GM19240 (cell line): ENCODE measurements at regions not wholly inside any gene's neighbourhood (a gene's known extent, or its start where the extent isn't known, plus 50 kb on each side); places are given as distances from the start of the nearest gene placed in this dataset.

Source experiments
- DNase-seq: peaks from one replicate; pipeline ENCODE4 v3.0.0; 2011; ENCODE audit warnings: low spot score; ENCODE audit not compliant: insufficient read length

GRCh38 chr18:21996351-21996826 lies 173.0 kb upstream of the GATA6 start:
- no peak for DNase-seq

DNA sequence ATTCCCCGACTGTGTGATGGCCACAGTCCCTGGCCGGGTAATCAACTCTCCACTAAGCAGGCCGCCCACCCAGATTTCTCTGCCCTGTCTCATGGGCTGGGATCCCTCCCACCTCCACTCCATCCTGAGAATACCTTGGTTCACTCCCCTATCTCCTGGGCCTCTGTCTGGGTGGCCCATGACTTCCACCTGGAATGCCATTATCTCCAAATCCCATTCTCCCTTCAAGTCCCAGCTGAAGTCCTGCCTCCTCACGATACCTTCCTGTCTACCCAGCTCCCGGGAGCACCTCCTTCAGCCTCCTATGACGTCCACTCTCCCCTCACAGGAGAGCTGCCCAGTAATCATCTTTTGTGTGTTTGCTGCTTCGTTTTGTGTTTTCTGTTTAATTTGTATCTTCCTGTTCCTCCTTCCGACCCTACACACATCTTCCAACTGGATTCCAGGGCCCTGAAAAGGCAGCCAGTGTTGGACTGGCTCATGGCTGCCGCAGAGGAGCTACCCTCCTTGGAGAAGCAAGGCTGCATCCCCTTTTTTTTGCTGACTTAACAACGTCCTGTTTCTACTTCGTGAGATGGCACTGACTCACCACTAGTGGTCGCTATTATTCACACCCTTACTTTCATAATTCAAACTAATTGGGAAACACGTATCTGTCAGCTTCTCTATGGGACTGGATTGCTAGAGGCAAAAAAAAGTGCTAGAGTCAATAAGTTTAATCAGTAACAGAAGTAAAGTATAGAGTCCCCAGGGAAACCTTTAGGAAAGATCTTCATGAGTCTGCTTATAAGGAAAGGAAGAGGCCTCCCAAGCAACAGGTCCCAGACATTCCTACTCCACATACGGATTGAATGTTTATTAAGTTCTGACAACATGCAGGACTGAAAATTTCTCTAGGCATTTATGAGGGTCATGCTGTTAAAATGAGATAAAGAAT lies 171.9 kb upstream of the GATA6 start:
- peak; percentile 33 for DNase-seq

GRCh38 chr18:21998486-21998885 lies 170.9 kb upstream of the GATA6 start:
- no peak for DNase-seq

DNA sequence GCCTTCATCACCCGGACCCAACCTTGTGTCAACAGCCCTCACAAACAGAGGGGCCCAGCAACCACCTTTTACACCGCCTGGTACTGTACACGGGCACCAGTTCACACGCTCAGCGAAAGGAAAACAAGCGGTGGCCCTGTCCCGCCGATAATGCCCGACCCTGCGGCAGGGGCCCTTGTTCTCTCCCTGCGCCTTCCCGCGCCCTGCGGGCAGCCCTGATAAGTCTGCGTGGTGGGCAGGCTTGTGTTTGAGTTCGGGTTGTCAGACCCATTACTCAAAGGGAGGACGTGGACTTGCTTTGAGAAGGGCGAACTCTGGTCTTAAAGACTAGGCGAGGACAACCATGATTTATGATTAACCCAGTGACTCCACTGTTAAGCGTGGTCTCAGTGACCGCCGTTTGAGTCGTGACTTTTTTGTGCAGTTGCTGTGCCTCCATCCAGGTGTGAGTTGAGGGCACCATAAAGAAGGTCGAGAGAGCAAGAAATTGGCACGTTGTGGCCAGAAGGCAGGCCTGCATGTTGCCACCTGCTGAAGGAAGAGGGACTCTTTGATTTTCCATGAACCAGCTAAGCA lies 167.4 kb upstream of the GATA6 start:
- no peak for DNase-seq

DNA sequence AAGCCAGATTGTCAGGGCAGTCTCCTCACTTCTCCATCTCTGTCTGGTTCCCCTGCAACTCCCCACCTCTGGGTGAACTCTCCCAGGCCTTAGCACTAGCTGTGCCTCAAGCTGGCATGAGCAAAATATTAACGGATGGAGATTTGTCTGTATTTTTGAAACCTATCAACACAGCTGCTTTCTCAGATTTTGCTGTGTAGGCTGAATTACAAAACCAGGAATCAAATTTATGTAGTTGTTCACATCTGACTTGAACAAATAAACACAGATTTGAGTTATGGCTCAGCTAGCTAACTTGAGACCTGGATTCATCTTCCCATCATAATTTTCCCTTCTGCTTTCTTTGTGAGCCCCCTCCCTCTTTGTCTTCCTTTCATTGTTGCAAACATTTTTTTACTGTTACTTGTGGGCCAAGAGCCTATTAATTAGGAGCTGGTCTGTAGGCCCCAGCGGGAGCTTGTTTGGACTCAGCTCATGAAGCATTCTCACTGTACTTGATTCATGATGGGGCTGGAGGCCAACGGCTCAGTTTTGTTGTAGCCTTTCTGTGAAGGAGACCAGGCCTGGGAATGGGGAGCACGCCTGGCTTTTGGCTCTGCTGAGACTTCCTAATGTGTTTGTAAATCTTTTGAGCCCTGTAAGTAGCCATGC lies 164.1 kb upstream of the GATA6 start:
- DNase-seq, result no peak

DNA sequence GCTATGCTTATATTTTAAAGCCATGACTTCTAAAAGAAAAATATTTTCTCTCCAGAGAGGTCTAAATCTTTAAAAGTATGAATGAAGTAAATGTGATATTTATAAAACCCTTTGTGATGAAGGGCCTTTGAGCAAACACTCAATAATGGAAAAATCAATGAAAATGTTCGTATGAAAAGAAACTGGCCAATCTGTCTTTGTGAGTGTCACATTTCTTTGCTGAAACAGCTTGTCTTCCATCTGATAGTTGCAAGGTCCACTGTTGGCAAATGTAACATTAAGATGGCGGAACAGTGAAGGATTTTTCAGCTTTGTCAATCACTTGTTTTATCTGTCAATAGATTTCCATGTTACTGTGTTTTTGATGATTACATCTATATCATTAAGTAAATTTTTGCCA lies 162.9 kb upstream of the GATA6 start:
- DNase-seq, result no peak

GRCh38 chr18:22009242-22009641 lies 160.1 kb upstream of the GATA6 start:
- DNase-seq, result no peak

DNA sequence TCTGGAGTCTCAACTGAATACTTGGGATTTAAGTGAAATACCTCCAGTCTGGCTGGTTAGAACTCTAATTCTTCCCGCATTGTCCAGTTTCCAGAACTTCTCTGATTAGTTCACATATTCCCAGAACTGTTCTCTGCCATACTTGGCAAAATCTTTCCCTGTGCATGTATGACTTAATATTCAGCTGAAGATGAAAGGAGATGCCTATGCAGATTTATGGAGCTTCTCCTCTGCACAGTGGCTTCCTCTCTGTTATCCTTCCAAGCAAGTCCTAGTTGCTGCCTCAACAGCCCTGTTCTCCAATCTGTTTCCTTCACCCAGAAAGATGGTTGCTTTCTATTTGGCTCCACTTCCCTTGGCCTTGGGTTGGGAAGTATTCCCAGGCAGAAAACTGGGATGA lies 155.4 kb upstream of the GATA6 start:
- no peak for DNase-seq

GRCh38 chr18:22015156-22015555 lies 154.2 kb upstream of the GATA6 start:
- no peak for DNase-seq

DNA sequence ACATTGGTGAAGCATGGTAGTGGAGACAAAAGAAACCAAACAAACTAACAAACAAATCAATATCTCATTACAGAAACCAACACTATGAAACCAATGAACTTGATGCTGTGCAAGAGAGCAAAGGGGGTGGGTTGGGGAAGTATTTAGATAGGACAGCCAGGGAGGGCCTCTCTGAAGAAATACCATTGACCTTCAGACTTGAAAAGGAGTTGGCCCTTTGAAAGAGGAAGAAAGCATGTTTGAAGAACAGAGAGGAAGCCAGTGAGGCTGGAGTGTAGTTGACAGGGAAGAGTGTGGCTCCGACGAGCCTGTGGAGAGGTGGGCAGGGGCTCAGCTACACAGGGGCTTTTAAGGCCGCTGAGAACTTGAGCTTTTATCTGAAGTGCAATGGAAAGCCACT lies 151.0 kb upstream of the GATA6 start:
- DNase-seq, result no peak

- no peak for DNase-seq
These were observed 150.2 kb upstream of the GATA6 start for GRCh38 chr18:22019193-22019592.

- DNase-seq, result no peak
These were observed 149.1 kb upstream of the GATA6 start for GRCh38 chr18:22020127-22020866.

DNA sequence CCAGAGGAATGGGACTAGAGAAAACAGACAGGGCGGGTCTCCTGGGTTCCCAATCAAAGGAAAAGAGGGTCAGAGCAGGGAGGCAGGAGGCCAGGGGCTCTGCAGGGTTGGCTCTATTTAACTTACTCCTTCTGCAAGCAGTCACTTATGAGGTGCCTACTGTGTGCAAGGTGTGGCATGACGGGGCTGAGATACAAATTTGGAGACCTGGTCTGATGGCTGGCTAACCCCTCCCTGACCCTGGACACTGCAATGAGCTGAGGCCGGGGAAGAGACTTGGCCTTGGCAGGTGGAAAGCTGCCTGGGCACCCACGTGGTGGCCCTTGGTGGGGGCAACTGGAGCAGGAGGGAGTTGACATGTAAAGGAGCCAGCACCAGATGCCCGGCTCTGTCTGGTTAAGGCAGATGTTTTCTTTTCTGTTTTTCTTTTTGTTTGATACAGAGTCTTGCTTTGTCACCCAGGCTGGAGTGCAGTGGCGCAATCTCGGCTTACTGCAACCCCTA lies 148.5 kb upstream of the GATA6 start:
- DNase-seq, result no peak

DNA sequence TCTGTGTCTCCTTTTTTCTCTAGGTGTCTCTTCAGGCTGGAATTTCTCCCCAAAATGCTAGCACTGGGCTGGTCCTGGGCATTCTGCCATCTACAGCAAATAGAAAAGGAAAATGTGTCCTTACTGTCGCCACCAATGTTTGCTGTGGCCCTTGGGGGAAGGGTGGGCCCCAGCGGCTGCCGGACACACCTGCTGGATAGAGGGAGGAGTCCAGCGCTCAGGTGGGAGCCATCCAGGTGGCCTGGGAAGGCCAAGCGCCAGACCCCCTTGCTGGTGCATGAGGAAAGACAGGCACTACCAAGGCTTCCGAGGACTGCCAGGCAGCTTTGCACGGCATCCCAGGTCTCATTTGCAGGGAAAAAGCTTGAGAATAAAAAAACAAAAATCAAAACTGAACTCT lies 147.7 kb upstream of the GATA6 start:
- DNase-seq, result no peak

DNA sequence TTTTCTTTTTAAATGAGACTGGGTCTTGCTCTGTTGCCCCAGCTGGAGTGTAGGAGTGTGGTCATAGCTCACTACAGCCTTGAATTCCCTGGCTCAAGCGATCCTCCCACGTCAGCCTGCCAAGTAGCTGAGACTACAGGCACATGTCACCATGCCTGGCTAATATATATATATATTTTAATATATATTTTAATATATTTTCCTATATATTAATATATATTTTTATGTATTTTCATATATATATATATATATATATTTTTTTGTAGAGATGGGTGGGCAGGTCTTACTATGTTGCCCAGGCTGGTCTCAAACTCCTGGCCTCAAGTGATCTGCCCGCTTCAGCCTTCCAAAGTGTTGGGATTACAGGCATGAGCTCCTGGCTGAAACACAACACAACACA lies 144.5 kb upstream of the GATA6 start:
- DNase-seq, result no peak

GRCh38 chr18:22026362-22026761 lies 143.0 kb upstream of the GATA6 start:
- DNase-seq, result no peak

GRCh38 chr18:22026889-22027288 lies 142.5 kb upstream of the GATA6 start:
- no peak for DNase-seq

DNA sequence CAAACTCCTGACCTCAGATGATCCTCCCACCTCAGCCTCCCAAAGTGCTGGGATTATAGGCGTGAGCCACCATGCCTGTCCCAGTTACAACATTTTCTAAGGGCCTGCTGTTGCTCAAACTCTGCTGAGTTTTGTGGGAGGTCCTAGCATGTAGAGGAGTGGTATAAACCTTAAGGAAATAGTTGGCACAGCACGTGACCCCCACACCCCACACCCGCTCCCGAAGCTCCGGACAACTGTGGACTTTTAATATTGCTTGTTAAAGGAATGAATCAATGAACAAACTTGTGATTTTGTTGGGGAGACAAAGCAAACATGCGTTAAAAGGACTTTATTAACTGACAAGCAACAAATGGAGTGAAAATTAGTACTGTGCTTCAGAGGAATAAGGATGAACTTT lies 137.8 kb upstream of the GATA6 start:
- DNase-seq, result no peak

GRCh38 chr18:22032392-22032961 lies 136.9 kb upstream of the GATA6 start:
- no peak for DNase-seq

DNA sequence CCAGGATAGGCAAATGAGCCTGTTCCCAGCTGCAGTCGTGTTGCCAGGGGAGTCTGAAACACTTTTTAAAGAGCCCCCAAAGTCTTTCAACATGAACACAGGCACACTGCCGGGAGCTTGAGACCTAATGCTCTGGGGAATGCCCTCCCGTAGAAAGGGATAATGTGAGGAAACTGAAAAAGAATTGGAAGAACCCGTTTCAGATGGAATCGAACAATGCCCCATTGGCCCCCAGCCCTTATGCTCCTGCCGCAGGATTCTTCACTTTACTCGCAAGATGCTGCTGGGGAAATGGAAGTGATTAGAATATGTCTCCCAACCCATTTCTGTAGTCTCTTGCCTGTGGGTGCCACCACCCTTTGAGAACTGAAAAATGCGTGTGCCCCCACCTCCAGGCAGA lies 136.3 kb upstream of the GATA6 start:
- no peak for DNase-seq

DNA sequence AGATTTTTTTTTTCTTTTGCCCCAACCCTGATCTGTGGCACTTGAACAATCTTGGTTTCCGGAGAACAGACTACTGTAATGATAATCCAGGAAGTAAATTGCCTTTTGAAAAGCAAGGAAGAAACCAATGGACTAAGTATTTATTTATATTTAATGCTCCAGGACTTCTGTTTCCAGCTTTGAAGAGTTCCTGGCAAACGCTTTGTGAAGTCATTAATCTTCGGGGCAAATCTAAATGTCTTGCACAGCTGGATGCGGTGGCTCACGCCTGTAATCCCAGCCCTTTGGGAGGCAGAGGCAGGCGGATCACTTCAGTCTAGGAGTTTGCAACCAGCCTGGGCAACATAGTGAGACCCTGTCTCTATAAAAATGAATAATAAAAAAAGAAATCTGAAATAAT lies 135.1 kb upstream of the GATA6 start:
- DNase-seq, result no peak
